ENCODE measurements at regions not wholly inside any gene's neighbourhood (a gene's known extent, or its start where the extent isn't known, plus 50 kb on each side); places are given as distances from the start of the nearest gene placed in this dataset.

DNA sequence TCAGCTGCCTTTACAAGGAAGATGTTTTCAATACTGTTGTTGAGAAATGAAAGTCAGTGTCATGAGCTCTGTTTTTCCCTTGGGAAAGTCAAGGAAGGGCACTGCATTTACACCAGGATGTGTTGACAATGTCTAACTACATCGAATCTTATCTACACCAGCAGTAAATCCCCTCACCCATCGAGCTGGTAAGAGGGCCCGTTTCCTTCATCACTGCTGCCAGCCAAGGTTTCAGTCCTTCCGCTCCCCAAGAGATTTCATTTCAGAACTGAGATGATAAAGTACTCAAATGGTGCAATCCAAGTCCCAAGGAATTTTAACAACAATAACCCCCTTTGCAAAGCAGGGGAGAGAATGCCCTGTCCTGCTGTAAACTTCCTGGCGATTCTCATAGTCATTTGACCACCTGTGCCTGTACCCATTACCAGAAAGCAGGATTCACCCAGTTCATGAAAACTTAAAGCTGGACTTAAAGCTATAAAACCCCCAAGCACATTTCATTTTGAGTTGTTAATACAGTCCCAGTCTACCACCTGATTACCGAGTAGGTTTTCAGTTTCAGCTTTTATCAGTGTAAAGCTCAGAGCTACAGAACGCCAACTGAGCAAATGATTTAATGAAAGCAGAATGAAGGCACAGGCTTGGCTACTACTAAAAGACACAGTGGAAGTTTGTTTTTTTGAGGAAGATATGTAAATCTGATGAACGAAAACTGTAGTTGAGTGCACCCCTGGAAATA, 122.5 kb upstream of the TAB2 start:
- Histone ChIP-seq H3K79me2 (ENCODE audit: control insufficient read depth in 1 of 2, insufficient read depth in 2 of 2, low read length in 2 of 2) (no peaks in the 10 kb centered on the region), H4K8ac (ENCODE audit: extremely low read depth, insufficient read depth, low read length) (no peak overlapping the region), H3K4me3 (ENCODE audit: extremely low read depth in 1 of 4, insufficient read depth in 2 of 4, low read depth in 3 of 4, low read length in 4 of 4) (no peak overlapping the region), H4K91ac (replicated peaks; ENCODE audit: insufficient read length, low read length) (no peak overlapping the region), H3K27me3 (replicated peaks in 1 of 4; ENCODE audit: control insufficient read depth in 3 of 4, extremely low read depth in 1 of 4, insufficient read depth in 3 of 4, low read length in 3 of 4) (no peaks in the 10 kb centered on the region), H2BK20ac (ENCODE audit: low read length) (no peak overlapping the region), H2AFZ (ENCODE audit: low read length) (peak overlapping the region; percentile 13), H3K56ac (replicated peaks; ENCODE audit: insufficient read length, low read depth, low read length) (no peak overlapping the region), H3K23me2 (ENCODE audit: low read depth, low read length) (no peaks in the 10 kb centered on the region), H3K36me3 (ENCODE audit: control insufficient read depth in 2 of 4, insufficient read depth in 4 of 4, low read length in 3 of 4) (no peaks in the 10 kb centered on the region), H4K5ac (ENCODE audit: insufficient read length, low read depth, low read length) (no peak overlapping the region), H2BK5ac (ENCODE audit: low read depth, low read length) (no peak overlapping the region), H4K20me1 (replicated peaks in 1 of 2; ENCODE audit: control insufficient read depth in 1 of 2, insufficient read depth in 2 of 2, low read length in 2 of 2) (no peaks in the 10 kb centered on the region), H3K14ac (ENCODE audit: insufficient read length) (no peak overlapping the region), H3K9me3 (ENCODE audit: insufficient read depth in 2 of 2, low read depth in 1 of 2, low read length in 1 of 2) (no peaks in the 10 kb centered on the region), H3K23ac (ENCODE audit: insufficient read length) (no peak overlapping the region), H3K18ac (ENCODE audit: extremely low read depth, low read length) (no peak overlapping the region), H3K79me1 (ENCODE audit: low read depth, low read length) (no peaks in the 10 kb centered on the region), H3K4ac (replicated peaks; ENCODE audit: insufficient read length, low read depth, low read length) (no peak overlapping the region), H3K27ac (ENCODE audit: low read depth, low read length) (no peak overlapping the region), H2BK12ac (ENCODE audit: low read depth, low read length) (no peak overlapping the region), H3K4me1 (replicated peaks in 1 of 4; ENCODE audit: control insufficient read depth in 3 of 4, insufficient read depth in 4 of 4, low read length in 3 of 4) (peaks cover 0 to 3% (median 0%) of the 10 kb centered on the region in 4 experiments; a peak in 1 of 7 replicates), H3K4me2 (ENCODE audit: insufficient read depth in 1 of 2, low read depth in 2 of 2, low read length in 2 of 2) (no peak overlapping the region), H2BK15ac (ENCODE audit: low read length) (no peak overlapping the region), H2BK120ac (replicated peaks; ENCODE audit: low read depth, low read length) (no peak overlapping the region), H3K9ac (replicated peaks in 1 of 4; ENCODE audit: extremely low read depth in 1 of 4, low read depth in 3 of 4, low read length in 3 of 4) (no peak overlapping the region), H2AK5ac (ENCODE audit: low read depth, low read length) (no peak overlapping the region)
- POLR2A ChIA-PET (ENCODE audit: partially characterized antibody), result no interaction called here
- CTCF ChIA-PET (ENCODE audit: partially characterized antibody), result interaction anchor here (0.9 to 2.3 kb wide), 13 partner anchors 14 to 262 kb away, joined by 3 to 19 read pairs (median 4); no protein-coding TSS in a partner anchor
- WGBS, 2 experiments (ENCODE audit: extremely low coverage in 1 of 2, insufficient coverage in 1 of 2, insufficient read length in 1 of 2, insufficient replicate concordance in 2 of 2, low coverage in 1 of 2, low lambda C conversion rate in 2 of 2, missing lambda C conversion rate in 1 of 2), result 89% methylated on average over 8 of the region's 8 CpGs; no CpG with 5 or more reads in 1 of the 2 experiments
- FAIRE-seq (no peak), DNase-seq (ENCODE audit: low read depth in 1 of 2, low spot score in 2 of 2) (no peak)
- no peak for TF ChIP-seq TCF12 (IDR thresholded peaks at IDR 0.05; ENCODE audit: low read depth, low read length)
- TF ChIP-seq JUN (IDR thresholded peaks at IDR 0.05; ENCODE audit: low read depth, low read length), result no peak
- TF ChIP-seq SUZ12 (IDR thresholded peaks at IDR 0.05; ENCODE audit: low read length), result no peak
- TF ChIP-seq, protein P1, sequence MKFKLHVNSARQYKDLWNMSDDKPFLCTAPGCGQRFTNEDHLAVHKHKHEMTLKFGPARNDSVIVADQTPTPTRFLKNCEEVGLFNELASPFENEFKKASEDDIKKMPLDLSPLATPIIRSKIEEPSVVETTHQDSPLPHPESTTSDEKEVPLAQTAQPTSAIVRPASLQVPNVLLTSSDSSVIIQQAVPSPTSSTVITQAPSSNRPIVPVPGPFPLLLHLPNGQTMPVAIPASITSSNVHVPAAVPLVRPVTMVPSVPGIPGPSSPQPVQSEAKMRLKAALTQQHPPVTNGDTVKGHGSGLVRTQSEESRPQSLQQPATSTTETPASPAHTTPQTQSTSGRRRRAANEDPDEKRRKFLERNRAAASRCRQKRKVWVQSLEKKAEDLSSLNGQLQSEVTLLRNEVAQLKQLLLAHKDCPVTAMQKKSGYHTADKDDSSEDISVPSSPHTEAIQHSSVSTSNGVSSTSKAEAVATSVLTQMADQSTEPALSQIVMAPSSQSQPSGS (IDR thresholded peaks at IDR 0.05; ENCODE audit: low read length), result no peak
- TF ChIP-seq, protein P2, sequence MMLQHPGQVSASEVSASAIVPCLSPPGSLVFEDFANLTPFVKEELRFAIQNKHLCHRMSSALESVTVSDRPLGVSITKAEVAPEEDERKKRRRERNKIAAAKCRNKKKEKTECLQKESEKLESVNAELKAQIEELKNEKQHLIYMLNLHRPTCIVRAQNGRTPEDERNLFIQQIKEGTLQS (IDR thresholded peaks at IDR 0.05; ENCODE audit: insufficient read depth, low read depth, low read length), result no peak
- TF ChIP-seq HDAC6 (IDR thresholded peaks at IDR 0.05; ENCODE audit: low read depth, low read length), result no peak
- TF ChIP-seq KDM5A (IDR thresholded peaks at IDR 0.05; ENCODE audit: low read length), result no peak
- TF ChIP-seq CTCF (IDR thresholded peaks at IDR 0.05; ENCODE audit: control extremely low read depth in 1 of 3, insufficient read depth in 1 of 3, low read depth in 1 of 3, low read length in 3 of 3), result no peak

Data from H1 (cell line).